Body of pancreas (tissue), 4 donors: ENCODE measurements at regions not wholly inside any gene's neighbourhood (a gene's known extent, or its start where the extent isn't known, plus 50 kb on each side); places are given as distances from the start of the nearest gene placed in this dataset.

Experiments
- POLR2A ChIP-seq, 3 donors: fragments of 450-650 bp; IDR thresholded peaks; one replicate each; pipeline ENCODE4 v1.6.1; 2016; ENCODE audit warnings: antibody characterized with exemption in 3 of 3, mild to moderate bottlenecking in 2 of 3
- TF ChIP-seq, protein P1 (sequence below), 7 experiments: fragments of 450-650 bp in 4 of 7; fragments of 200-600 bp in 3 of 7; sonication (generic) in 3 of 7; IDR thresholded peaks; one replicate each; pipeline ENCODE4 v1.5.1; 2016 to 2019; ENCODE audit warnings: antibody characterized with exemption in 7 of 7

- TF ChIP-seq, protein P1, sequence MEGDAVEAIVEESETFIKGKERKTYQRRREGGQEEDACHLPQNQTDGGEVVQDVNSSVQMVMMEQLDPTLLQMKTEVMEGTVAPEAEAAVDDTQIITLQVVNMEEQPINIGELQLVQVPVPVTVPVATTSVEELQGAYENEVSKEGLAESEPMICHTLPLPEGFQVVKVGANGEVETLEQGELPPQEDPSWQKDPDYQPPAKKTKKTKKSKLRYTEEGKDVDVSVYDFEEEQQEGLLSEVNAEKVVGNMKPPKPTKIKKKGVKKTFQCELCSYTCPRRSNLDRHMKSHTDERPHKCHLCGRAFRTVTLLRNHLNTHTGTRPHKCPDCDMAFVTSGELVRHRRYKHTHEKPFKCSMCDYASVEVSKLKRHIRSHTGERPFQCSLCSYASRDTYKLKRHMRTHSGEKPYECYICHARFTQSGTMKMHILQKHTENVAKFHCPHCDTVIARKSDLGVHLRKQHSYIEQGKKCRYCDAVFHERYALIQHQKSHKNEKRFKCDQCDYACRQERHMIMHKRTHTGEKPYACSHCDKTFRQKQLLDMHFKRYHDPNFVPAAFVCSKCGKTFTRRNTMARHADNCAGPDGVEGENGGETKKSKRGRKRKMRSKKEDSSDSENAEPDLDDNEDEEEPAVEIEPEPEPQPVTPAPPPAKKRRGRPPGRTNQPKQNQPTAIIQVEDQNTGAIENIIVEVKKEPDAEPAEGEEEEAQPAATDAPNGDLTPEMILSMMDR (IDR thresholded peaks at IDR 0.05) = no peak
- TF ChIP-seq POLR2A (IDR thresholded peaks at IDR 0.05) = no peak
Measured at GRCh38 chr2:8440029-8440778, 241.7 kb upstream of the ID2 start.
